ENCODE measurements at regions not wholly inside any gene's neighbourhood (a gene's known extent, or its start where the extent isn't known, plus 50 kb on each side); places are given as distances from the start of the nearest gene placed in this dataset.

DNA sequence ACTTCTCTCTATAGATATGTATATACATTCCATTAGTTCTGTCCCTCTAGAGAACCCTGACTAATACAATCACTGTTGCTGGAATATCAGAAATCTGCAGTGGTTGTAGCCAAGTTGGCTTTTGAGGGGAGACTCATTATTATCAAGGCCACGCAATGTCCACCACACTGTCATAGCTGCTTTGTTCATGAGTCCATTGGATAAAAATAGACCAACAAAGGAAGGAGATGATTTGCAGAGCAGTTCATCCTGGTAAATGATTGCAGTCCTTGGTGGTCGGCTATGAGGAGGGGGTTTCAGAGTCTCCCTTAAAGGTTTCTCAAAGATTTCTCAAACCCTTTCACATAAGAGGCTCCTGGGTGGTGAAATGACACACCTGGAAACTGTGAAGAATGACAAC is 192.8 kb upstream of the ANKH start:
- TF ChIP-seq, protein P1, sequence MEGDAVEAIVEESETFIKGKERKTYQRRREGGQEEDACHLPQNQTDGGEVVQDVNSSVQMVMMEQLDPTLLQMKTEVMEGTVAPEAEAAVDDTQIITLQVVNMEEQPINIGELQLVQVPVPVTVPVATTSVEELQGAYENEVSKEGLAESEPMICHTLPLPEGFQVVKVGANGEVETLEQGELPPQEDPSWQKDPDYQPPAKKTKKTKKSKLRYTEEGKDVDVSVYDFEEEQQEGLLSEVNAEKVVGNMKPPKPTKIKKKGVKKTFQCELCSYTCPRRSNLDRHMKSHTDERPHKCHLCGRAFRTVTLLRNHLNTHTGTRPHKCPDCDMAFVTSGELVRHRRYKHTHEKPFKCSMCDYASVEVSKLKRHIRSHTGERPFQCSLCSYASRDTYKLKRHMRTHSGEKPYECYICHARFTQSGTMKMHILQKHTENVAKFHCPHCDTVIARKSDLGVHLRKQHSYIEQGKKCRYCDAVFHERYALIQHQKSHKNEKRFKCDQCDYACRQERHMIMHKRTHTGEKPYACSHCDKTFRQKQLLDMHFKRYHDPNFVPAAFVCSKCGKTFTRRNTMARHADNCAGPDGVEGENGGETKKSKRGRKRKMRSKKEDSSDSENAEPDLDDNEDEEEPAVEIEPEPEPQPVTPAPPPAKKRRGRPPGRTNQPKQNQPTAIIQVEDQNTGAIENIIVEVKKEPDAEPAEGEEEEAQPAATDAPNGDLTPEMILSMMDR (IDR thresholded peaks at IDR 0.05) = no peak
- no peak for TF ChIP-seq EZH2 (IDR thresholded peaks at IDR 0.05; ENCODE audit: borderline replicate concordance, insufficient read depth, low read depth, low read length, poor library complexity, severe bottlenecking)

All from B cell (primary cell).